GM12891 (cell line): ENCODE measurements at regions not wholly inside any gene's neighbourhood (a gene's known extent, or its start where the extent isn't known, plus 50 kb on each side); places are given as distances from the start of the nearest gene placed in this dataset.
"Not testable (repeated sequence)": the region's sequence is repeated elsewhere in the genome, so short reads cannot be mapped to it uniquely, and the experiment has no call there.

Source experiments
- POLR2A ChIP-seq: IDR thresholded peaks from 2 replicates; pipeline ENCODE4 v1.6.1; 2011; ENCODE audit warnings: low read depth, low read length, control low read depth
- POLR2AphosphoS5 ChIP-seq: IDR thresholded peaks from 2 replicates; pipeline ENCODE4 v1.6.1; 2011; ENCODE audit warnings: low read depth, low read length, control low read depth
- POU2F2 ChIP-seq: IDR thresholded peaks from 2 replicates; pipeline ENCODE4 v1.6.1; 2011; ENCODE audit warnings: low read depth, mild to moderate bottlenecking, control low read depth, low read length, moderate library complexity
- SPI1 ChIP-seq: IDR thresholded peaks from 2 replicates; pipeline ENCODE4 v1.6.1; 2011; ENCODE audit warnings: low read depth, low read length, control low read depth
- TAF1 ChIP-seq: IDR thresholded peaks from 2 replicates; pipeline ENCODE4 v1.6.1; 2011; ENCODE audit warnings: low read depth, low read length, control low read depth

DNA sequence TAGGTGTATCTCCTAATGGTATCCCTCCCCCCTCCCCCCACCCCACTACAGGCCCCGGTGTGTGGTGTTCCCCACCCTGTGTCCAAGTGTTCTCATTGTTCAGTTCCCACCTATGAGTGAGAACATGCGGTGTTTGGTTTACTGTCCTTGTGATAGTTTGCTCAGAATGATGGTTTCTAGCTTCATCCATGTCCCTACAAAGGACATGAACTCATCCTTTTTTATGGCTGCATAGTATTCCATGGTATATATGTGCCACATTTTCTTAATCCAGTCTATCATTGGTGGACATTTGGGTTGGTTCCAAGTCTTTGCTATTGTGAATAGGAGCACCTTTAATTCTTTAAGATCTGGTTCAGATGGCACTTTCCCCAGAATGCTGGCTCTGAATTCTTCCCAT, 58.5 kb upstream of the PTGFRN start:
- TF ChIP-seq POLR2A, POLR2AphosphoS5, TAF1, SPI1, POU2F2: not testable (repeated sequence)
